ENCODE measurements at regions not wholly inside any gene's neighbourhood (a gene's known extent, or its start where the extent isn't known, plus 50 kb on each side); places are given as distances from the start of the nearest gene placed in this dataset.

DNA sequence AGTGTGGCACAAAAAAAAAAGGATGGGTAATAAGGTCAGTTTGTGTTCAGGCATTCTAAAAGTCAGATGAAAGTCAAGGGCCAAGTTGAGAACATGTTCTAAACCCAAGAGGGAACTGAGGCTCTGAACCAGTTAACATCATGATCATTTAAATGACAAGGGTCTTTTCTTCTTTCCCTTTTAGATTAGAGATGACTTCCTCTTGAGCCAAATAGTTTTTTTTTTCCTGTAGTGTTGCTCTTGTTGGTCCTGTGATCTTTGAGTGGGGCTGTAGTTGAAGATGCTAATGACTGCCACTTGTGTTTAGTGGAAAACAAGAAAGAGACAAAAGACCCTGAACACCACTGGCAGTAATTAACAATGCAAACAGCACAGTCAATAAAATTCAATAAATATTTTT, 482.7 kb upstream of the SYT4 start:
- Histone ChIP-seq H3K79me2 (ENCODE audit: control insufficient read depth, insufficient read depth, low read length) (no peaks in the 10 kb centered on the region), H3K4me3 (ENCODE audit: control extremely low read depth in 1 of 5, extremely low read depth in 1 of 5, insufficient read depth in 1 of 5, low read depth in 2 of 5, low read length in 4 of 5) (no peak overlapping the region), H4K20me1 (ENCODE audit: control insufficient read depth, insufficient read depth, low read length, poor library complexity, severe bottlenecking) (no peaks in the 10 kb centered on the region), H3K36me3 (replicated peaks in 1 of 2; ENCODE audit: control extremely low read depth in 1 of 2, control insufficient read depth in 1 of 2, extremely low read depth in 1 of 2, insufficient read depth in 2 of 2, low read length in 1 of 2) (no peaks in the 10 kb centered on the region), H3K27me3 (replicated peaks in 1 of 4; ENCODE audit: control extremely low read depth in 1 of 4, control insufficient read depth in 3 of 4, insufficient read depth in 4 of 4, low read length in 3 of 4) (no peaks in the 10 kb centered on the region), H2AFZ (ENCODE audit: insufficient read depth, low read depth, low read length, poor library complexity, severe bottlenecking) (no peak overlapping the region), H3K27ac (ENCODE audit: low read length in 2 of 2) (no peak overlapping the region), H3K9ac (ENCODE audit: low read length) (no peak overlapping the region), H3K4me1 (ENCODE audit: control insufficient read depth in 2 of 2, insufficient read depth in 2 of 2, low read length in 2 of 2) (no peaks in the 10 kb centered on the region), H3K9me3 (ENCODE audit: control extremely low read depth in 1 of 3, control insufficient read depth in 2 of 3, insufficient read depth in 1 of 3, low read length in 2 of 3) (no peaks in the 10 kb centered on the region), H3K4me2 (replicated peaks; ENCODE audit: low read depth, low read length, poor library complexity, severe bottlenecking) (no peak overlapping the region)
- TF ChIP-seq, protein P1, sequence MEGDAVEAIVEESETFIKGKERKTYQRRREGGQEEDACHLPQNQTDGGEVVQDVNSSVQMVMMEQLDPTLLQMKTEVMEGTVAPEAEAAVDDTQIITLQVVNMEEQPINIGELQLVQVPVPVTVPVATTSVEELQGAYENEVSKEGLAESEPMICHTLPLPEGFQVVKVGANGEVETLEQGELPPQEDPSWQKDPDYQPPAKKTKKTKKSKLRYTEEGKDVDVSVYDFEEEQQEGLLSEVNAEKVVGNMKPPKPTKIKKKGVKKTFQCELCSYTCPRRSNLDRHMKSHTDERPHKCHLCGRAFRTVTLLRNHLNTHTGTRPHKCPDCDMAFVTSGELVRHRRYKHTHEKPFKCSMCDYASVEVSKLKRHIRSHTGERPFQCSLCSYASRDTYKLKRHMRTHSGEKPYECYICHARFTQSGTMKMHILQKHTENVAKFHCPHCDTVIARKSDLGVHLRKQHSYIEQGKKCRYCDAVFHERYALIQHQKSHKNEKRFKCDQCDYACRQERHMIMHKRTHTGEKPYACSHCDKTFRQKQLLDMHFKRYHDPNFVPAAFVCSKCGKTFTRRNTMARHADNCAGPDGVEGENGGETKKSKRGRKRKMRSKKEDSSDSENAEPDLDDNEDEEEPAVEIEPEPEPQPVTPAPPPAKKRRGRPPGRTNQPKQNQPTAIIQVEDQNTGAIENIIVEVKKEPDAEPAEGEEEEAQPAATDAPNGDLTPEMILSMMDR (IDR thresholded peaks at IDR 0.05) = no peak
- TF ChIP-seq EZH2 (IDR thresholded peaks at IDR 0.05; ENCODE audit: borderline replicate concordance, insufficient read depth, low read depth, low read length, poor library complexity, severe bottlenecking) = no peak
- CTCF ChIA-PET = no interaction called here
- ATAC-seq (ENCODE audit: low read depth) (no peak), DNase-seq (no peak)
- Mint-ChIP-seq H3K9me3 (ENCODE audit: insufficient read depth) (no peaks in the 10 kb centered on the region), H3K4me3 (no peak overlapping the region), H3K27ac (no peak overlapping the region), H3K27me3 (no peaks in the 10 kb centered on the region), H3K4me1 (no peaks in the 10 kb centered on the region)
- POLR2A ChIA-PET = no interaction called here
- intact Hi-C loops (cut with micrococcal nuclease) = no loop called here

DNA sequence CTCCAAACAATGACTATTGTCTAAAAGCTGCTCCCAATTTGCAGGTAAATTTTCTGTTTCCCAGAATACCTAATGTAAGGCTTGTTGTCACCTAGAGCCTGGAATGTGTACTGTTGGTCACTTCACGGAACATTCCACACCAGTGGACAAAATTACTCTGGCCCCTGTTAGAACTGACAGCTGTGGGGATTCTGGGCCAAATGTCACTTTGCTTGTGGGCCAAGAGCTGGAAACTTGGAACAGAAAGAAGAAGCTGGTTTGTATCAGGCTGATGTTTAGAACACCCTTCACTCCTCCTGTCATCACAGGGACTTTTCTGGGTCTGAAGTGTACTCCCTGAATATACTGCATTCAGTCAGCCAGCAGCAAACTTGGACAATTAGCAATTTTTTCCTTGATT, 495.6 kb upstream of the SYT4 start:
- DNase-seq = no peak
- CTCF ChIA-PET = no interaction called here

More for the DNA sequence above, 495.6 kb upstream of the SYT4 start:
- H3K4me3 Mint-ChIP-seq = no peak overlapping the region
- POLR2A ChIA-PET = no interaction called here
- no peak overlapping the region for H3K27ac Mint-ChIP-seq
- Histone ChIP-seq H3K4me2 (replicated peaks; ENCODE audit: low read depth, low read length, poor library complexity, severe bottlenecking) (no peak overlapping the region), H3K9ac (ENCODE audit: low read length) (no peak overlapping the region), H2AFZ (ENCODE audit: insufficient read depth, low read depth, low read length, poor library complexity, severe bottlenecking) (no peak overlapping the region), H3K27ac (ENCODE audit: low read length in 2 of 2) (no peak overlapping the region), H3K9me3 (ENCODE audit: control extremely low read depth in 1 of 3, control insufficient read depth in 2 of 3, insufficient read depth in 1 of 3, low read length in 2 of 3) (peaks cover 0 to 1% (median 0%) of the 10 kb centered on the region in 3 donors), H4K20me1 (ENCODE audit: control insufficient read depth, insufficient read depth, low read length, poor library complexity, severe bottlenecking) (no peaks in the 10 kb centered on the region), H3K27me3 (replicated peaks in 1 of 4; ENCODE audit: control extremely low read depth in 1 of 4, control insufficient read depth in 3 of 4, insufficient read depth in 4 of 4, low read length in 3 of 4) (no peaks in the 10 kb centered on the region), H3K4me1 (ENCODE audit: control insufficient read depth in 2 of 2, insufficient read depth in 2 of 2, low read length in 2 of 2) (no peaks in the 10 kb centered on the region), H3K79me2 (ENCODE audit: control insufficient read depth, insufficient read depth, low read length) (no peaks in the 10 kb centered on the region), H3K36me3 (replicated peaks in 1 of 2; ENCODE audit: control extremely low read depth in 1 of 2, control insufficient read depth in 1 of 2, extremely low read depth in 1 of 2, insufficient read depth in 2 of 2, low read length in 1 of 2) (no peaks in the 10 kb centered on the region), H3K4me3 (ENCODE audit: control extremely low read depth in 1 of 5, extremely low read depth in 1 of 5, insufficient read depth in 1 of 5, low read depth in 2 of 5, low read length in 4 of 5) (no peak overlapping the region)
- WGBS (ENCODE audit: insufficient coverage) = no CpG with 5 or more reads among the region's 1 CpG
- intact Hi-C loops (cut with micrococcal nuclease) = no loop called here
- H3K27me3 Mint-ChIP-seq = no peaks in the 10 kb centered on the region
- TF ChIP-seq, protein P1 (IDR thresholded peaks at IDR 0.05) = no peak
- TF ChIP-seq EZH2 (IDR thresholded peaks at IDR 0.05; ENCODE audit: borderline replicate concordance, insufficient read depth, low read depth, low read length, poor library complexity, severe bottlenecking) = no peak
- no peaks in the 10 kb centered on the region for H3K9me3 Mint-ChIP-seq (ENCODE audit: insufficient read depth)
- H3K4me1 Mint-ChIP-seq = no peaks in the 10 kb centered on the region
- ATAC-seq (ENCODE audit: low read depth) = no peak

All from B cell (primary cell).